Left ventricle myocardium superior (tissue), 1 donor: ENCODE measurements at regions not wholly inside any gene's neighbourhood (a gene's known extent, or its start where the extent isn't known, plus 50 kb on each side); places are given as distances from the start of the nearest gene placed in this dataset.
"Not testable (repeated sequence)": the region's sequence is repeated elsewhere in the genome, so short reads cannot be mapped to it uniquely, and the experiment has no call there.

Source experiments
- ATAC-seq: fragments of 200-7000 bp; cut with Tn5 transposase; one replicate; pipeline ENCODE4 v1.9.1; 2020; ENCODE audit warnings: mild to moderate bottlenecking, moderate library complexity
- DNase-seq: peaks from one replicate; pipeline ENCODE4 v3.0.0-alpha.2; 2020
- intact Hi-C: fragments of 100-400 bp; cut with micrococcal nuclease; formaldehyde crosslinking; loops from one replicate; pipeline ENCODE4 v1.11.0; 2022
- donor health status: DM: no; HTN: yes; CAD: no; lungs with severe emphysema.

- DNase-seq (no peak), ATAC-seq (no peak)
- intact Hi-C loops: no loop called here
Observed at GRCh38 chr5:103764403-103764802, 201.8 kb upstream of the NUDT12 start.

DNA sequence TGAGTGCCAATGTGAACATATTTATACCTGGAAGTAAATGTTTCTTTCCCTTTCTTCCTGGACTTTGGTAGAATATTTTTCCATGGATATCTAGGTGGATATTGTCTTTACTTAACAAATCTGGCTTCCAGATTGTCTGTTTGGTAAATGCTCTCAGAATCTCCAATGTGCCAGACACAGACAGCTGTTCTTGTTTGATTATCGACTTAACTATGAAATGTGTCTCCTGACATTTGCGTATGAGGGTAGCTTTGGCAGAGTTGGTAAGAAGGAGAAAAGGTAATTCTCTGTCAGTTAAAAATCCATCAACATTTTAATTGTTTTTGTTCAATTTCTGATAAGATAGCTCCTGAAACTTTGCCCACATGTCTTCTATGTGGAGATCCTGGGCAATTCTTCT lies 196.4 kb upstream of the NUDT12 start:
- no peak for DNase-seq
- intact Hi-C loops: no loop called here
- no peak for ATAC-seq

GRCh38 chr5:103755974-103756373 lies 193.4 kb upstream of the NUDT12 start:
- ATAC-seq (no peak), DNase-seq (no peak)
- intact Hi-C loops: no loop called here

DNA sequence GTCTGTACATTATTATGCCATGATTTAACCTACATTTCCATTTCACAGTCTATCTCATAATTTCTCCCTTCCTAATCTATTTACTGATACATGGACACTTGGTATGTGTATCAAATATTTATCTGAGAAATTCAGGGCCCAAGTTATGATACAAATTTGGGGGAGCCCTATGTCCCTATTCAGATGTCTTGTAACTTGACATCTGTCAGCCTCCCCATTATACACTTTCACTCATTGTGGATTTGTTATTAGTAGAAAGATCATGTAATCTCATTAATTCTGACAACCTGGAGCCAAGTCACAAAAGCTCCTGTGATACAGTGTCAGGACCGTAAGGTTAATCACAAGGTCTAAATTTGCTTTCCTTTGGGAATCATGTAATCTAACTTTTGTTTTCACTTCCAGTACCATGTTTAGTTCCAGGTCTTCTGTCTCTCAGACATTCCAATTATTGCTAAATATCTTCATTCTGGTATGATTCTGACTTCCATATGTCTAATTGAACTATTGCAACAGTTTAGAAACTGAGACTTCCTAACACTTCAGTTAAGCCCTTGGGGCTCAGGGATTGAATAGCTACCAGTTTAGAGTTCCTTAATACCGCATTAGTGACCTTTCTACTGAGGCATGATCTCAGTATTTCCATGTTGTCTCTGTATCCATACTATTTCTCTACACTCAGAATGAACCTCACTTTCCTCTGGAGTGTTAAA lies 182.9 kb upstream of the NUDT12 start:
- intact Hi-C loops: no loop called here
- DNase-seq (no peak), ATAC-seq (no peak)

DNA sequence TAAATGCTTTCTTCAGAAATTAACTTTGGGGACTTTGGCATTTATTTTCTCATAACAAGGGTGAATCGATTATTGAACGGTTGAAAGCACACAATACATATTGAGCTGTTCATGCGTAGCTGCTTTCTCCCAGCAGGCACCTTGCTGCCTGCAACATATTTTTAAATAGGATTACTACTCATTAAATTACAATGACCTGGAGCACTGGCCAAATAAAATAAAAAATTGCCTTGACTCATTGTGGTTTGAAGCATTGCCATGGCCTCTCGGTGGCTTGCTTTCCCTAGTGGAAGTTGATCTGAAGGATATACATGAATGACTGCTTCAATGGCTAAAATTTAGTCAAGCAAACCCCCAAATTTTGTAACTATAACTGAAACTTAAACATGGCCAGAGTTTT lies 181.6 kb upstream of the NUDT12 start:
- intact Hi-C loops: no loop called here
- ATAC-seq (no peak), DNase-seq (no peak)

DNA sequence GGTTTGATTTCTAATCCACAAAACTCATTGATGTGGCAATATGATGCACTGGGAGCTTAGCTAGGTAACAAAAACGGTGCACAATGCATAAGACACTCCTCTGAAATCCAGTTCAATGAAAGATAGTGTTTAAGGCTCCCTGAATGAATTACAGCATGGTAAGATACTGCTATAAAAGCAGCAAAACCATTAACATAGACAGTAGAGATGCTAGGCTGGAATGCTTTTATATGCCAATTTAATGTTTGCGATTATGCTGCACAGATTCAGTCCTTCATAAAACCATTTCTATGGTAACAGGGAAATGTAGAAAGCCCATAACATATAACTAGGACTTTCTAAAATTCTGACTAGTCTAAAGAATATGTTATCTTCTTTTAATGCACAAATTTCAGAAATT lies 180.8 kb upstream of the NUDT12 start:
- DNase-seq: no peak
- intact Hi-C loops: no loop called here
- ATAC-seq: no peak

- ATAC-seq: no peak
- intact Hi-C loops: no loop called here
- no peak for DNase-seq
Observed at GRCh38 chr5:103741984-103742383, 179.4 kb upstream of the NUDT12 start.

- ATAC-seq, DNase-seq, intact Hi-C loops: not testable (repeated sequence)
Observed at GRCh38 chr5:103736343-103736742, 173.8 kb upstream of the NUDT12 start.

- intact Hi-C loops: no loop called here
- ATAC-seq (no peak), DNase-seq (no peak)
Observed at GRCh38 chr5:103724271-103724670, 161.7 kb upstream of the NUDT12 start.

GRCh38 chr5:103721183-103721582 lies 158.6 kb upstream of the NUDT12 start:
- no peak for ATAC-seq
- DNase-seq: no peak
- intact Hi-C loops: no loop called here

DNA sequence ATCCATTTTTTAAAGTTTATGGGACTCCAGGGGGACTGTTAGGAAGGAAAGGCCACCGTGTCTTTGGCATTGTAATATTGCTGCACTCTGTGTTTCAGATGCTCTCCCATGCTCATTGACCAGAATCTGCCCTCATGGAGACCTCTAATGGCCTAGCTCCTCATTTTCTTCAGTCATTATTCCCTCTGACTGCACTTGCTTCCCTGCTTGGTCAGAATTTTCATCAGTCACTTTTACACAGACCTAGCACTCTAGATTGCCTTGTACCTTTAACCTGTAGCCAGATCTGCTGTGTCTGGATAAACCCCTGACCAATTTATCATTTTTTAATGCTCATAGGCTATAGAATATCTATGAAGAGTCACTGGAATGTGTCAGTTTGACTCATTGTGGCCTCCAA lies 155.5 kb upstream of the NUDT12 start:
- intact Hi-C loops: no loop called here
- DNase-seq (no peak), ATAC-seq (no peak)

GRCh38 chr5:103708601-103709000 lies 146.0 kb upstream of the NUDT12 start:
- DNase-seq (no peak), ATAC-seq (no peak)
- intact Hi-C loops: no loop called here

DNA sequence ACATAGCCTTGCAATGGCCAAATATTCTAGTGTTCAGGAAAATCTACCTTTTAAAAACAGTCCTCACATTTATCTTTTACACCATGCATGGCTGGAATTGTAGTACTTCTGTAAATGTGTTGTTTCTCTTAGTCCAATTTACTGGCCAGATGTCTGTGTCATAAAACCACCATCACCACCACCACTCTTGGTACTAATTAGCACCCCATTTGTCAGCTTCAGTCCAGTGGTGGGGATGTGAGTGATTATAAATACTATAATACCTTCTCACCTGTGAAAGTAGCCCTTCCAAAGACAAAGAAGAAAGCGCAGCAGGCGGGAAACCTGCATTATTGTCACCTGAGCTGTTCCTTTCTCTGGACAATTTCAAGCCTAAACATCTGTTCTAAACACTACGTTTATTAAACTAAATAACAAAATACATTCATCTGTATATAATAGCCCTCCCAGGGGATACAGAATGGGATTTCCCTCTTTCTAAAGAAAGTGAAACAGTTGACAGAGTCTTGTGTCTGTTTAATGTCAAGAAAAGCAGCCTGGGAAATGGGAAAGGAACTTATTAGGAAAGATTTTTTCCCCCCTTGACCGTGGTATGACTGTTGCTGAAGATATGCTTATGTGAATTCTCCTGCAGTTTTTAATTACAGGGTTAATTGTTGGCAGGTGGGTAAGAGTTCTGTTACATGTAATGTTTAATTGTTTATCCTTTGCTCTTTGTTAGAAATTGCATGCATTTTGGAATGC lies 144.5 kb upstream of the NUDT12 start:
- ATAC-seq (no peak), DNase-seq (no peak)
- intact Hi-C loops: no loop called here

DNA sequence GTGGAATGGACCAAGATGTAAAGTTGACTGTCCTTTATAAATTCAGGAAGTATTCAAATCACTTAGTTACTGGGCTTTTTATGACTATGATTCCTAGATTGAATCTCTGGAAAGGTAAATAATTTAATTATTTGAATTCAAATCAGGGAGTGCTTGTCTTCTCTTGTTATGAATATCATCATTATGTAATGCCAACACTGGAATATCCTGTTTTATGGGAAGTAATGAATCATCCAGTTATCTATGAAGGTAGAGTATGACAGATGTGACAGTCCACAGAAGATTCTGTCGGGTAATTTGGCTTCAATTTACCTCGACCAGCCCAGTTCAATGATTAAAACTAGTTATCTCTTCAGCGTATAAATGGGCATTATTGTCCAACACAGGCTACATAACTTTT lies 141.0 kb upstream of the NUDT12 start:
- DNase-seq (no peak), ATAC-seq (no peak)
- intact Hi-C loops: no loop called here

- ATAC-seq (no peak), DNase-seq (no peak)
- intact Hi-C loops: no loop called here
Observed at GRCh38 chr5:103693517-103693916, 130.9 kb upstream of the NUDT12 start.

- intact Hi-C loops: no loop called here
- DNase-seq: no peak
- ATAC-seq: no peak
Observed at GRCh38 chr5:103690676-103691075, 128.1 kb upstream of the NUDT12 start.

- intact Hi-C loops: no loop called here
- no peak for ATAC-seq
- DNase-seq: no peak
Observed at GRCh38 chr5:103679873-103680272, 117.3 kb upstream of the NUDT12 start.

DNA sequence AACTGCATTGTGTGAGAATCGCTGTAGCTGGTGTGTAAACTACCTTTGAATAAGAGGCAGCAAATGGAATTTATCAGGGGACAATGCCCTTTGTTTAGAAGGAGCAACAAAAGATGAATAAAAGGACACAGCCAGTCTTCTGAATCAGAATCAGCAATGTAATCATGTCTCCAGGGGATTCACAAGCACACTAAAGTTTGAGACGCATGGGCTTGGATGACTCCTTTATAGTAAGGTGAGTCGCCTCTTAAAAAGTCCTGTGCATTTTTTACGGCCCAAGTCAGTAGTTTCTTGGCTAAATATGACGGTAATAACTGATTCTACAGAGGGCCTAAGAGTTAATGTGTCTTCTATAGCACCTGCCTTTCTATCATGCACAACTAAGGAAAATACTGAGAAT lies 113.6 kb upstream of the NUDT12 start:
- ATAC-seq, intact Hi-C loops, DNase-seq: not testable (repeated sequence)

GRCh38 chr5:103674739-103675138 lies 112.2 kb upstream of the NUDT12 start:
- ATAC-seq: no peak
- DNase-seq: no peak
- intact Hi-C loops: no loop called here

DNA sequence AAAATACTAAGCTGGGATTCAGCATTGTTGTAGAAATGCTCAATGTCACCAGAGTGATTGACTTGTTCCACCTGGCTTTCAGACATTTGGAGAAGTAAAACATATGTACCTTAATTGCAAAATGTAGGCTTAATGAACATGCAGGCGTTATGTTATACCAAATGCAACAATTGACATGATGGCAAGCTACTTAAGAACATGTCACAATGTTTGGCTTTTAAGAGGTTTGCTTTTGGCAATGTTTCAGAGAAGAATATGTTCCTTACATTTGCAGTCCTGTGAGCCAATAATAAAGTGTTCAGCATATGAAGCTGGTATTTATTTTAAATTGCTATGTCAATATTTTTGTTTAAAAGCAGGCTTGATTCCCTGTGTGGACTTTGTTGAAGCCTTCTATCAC lies 111.7 kb upstream of the NUDT12 start:
- no peak for DNase-seq
- no peak for ATAC-seq
- intact Hi-C loops: no loop called here

- DNase-seq (no peak), ATAC-seq (no peak)
- intact Hi-C loops: no loop called here
Observed at GRCh38 chr5:103669615-103670014, 107.0 kb upstream of the NUDT12 start.
